HG02852 (cell line): ENCODE measurements at regions not wholly inside any gene's neighbourhood (a gene's known extent, or its start where the extent isn't known, plus 50 kb on each side); places are given as distances from the start of the nearest gene placed in this dataset.
"Not testable (repeated sequence)": the region's sequence is repeated elsewhere in the genome, so short reads cannot be mapped to it uniquely, and the experiment has no call there.

Source experiments
- ATAC-seq: cut with Tn5 transposase; IDR thresholded peaks from one replicate; pipeline ENCODE4 v1.9.1; 2021; ENCODE audit warnings: mild to moderate bottlenecking, moderate library complexity; ENCODE audit not compliant: unreplicated experiment

- no peak for ATAC-seq
Observed at GRCh38 chr13:27327633-27328032, 57.0 kb downstream of the RASL11A start.

GRCh38 chr13:27329210-27329609 is 58.6 kb downstream of the RASL11A start:
- no peak for ATAC-seq

GRCh38 chr13:27334774-27335435 is 64.3 kb downstream of the RASL11A start:
- no peak for ATAC-seq

GRCh38 chr13:27336014-27336673 is 65.5 kb downstream of the RASL11A start:
- no peak for ATAC-seq

- ATAC-seq, result no peak
Observed at GRCh38 chr13:27338207-27338606, 67.6 kb downstream of the RASL11A start.

- no peak for ATAC-seq
Observed at GRCh38 chr13:27338816-27339215, 68.2 kb downstream of the RASL11A start.

GRCh38 chr13:27339299-27339698 is 68.7 kb downstream of the RASL11A start:
- ATAC-seq, result peak; percentile 75

GRCh38 chr13:27341616-27342015 is 71.0 kb downstream of the RASL11A start:
- no peak for ATAC-seq

- ATAC-seq, result no peak
Observed at GRCh38 chr13:27347211-27347772, 76.7 kb downstream of the RASL11A start.

- ATAC-seq, result no peak
Observed at GRCh38 chr13:27348461-27348860, 76.0 kb upstream of the GTF3A start.

- ATAC-seq, result no peak
Observed at GRCh38 chr13:27349458-27349857, 75.0 kb upstream of the GTF3A start.

GRCh38 chr13:27350825-27351224 is 73.6 kb upstream of the GTF3A start:
- ATAC-seq, result not testable (repeated sequence)

- ATAC-seq, result no peak
Observed at GRCh38 chr13:27352698-27353097, 71.7 kb upstream of the GTF3A start.

GRCh38 chr13:27353166-27353583 is 71.2 kb upstream of the GTF3A start:
- peak; percentile 99 for ATAC-seq

- ATAC-seq, result peak; percentile 5
Observed at GRCh38 chr13:27353708-27354107, 70.7 kb upstream of the GTF3A start.

GRCh38 chr13:27354379-27354778 is 70.0 kb upstream of the GTF3A start:
- no peak for ATAC-seq

GRCh38 chr13:27355894-27356293 is 68.5 kb upstream of the GTF3A start:
- ATAC-seq, result no peak

GRCh38 chr13:27358420-27358819 is 66.0 kb upstream of the GTF3A start:
- no peak for ATAC-seq

GRCh38 chr13:27359199-27359821 is 65.1 kb upstream of the GTF3A start:
- ATAC-seq, result peak; percentile 59

GRCh38 chr13:27360562-27360961 is 63.9 kb upstream of the GTF3A start:
- ATAC-seq, result no peak

- peak; percentile 84 for ATAC-seq
Observed at GRCh38 chr13:27362064-27362751, 62.2 kb upstream of the GTF3A start.
